OCI-LY1 (cell line): ENCODE measurements at regions not wholly inside any gene's neighbourhood (a gene's known extent, or its start where the extent isn't known, plus 50 kb on each side); places are given as distances from the start of the nearest gene placed in this dataset.

Source experiments
- H2AFZ ChIP-seq: fragments of 200-600 bp; sonication (generic), shearing (Covaris generic); 2 replicates; pipeline ENCODE4 v1.6.0; 2014; ENCODE audit warnings: antibody characterized with exemption, mild to moderate bottlenecking, low read length
- H3F3A ChIP-seq: fragments of 200-600 bp; sonication (generic), shearing (Covaris generic); 2 replicates; pipeline ENCODE4 v1.6.0; 2014; ENCODE audit warnings: mild to moderate bottlenecking, antibody characterized with exemption, low read length, moderate library complexity; ENCODE audit not compliant: insufficient read depth
- H3K27ac ChIP-seq: fragments of 200-600 bp; sonication (generic); 2 replicates; pipeline ENCODE4 v1.5.1; 2014; ENCODE audit warnings: low read length, mixed run types, mild to moderate bottlenecking, low read depth; ENCODE audit not compliant: poor library complexity, severe bottlenecking
- H3K27me3 ChIP-seq: fragments of 200-600 bp; sonication (generic); 2 replicates; pipeline ENCODE4 v1.6.0; 2014; ENCODE audit warnings: antibody characterized with exemption, mild to moderate bottlenecking, low read length, moderate library complexity; ENCODE audit not compliant: insufficient read depth
- H3K36me3 ChIP-seq: fragments of 200-600 bp; sonication (generic); 2 replicates; pipeline ENCODE4 v1.6.1; 2014; ENCODE audit warnings: mild to moderate bottlenecking, antibody characterized with exemption, low read length, moderate library complexity, mixed read lengths; ENCODE audit not compliant: insufficient read depth
- H3K4me1 ChIP-seq: fragments of 200-600 bp; sonication (generic); 2 replicates; pipeline ENCODE4 v1.5.1; 2014; ENCODE audit warnings: mild to moderate bottlenecking, low read length, moderate library complexity; ENCODE audit not compliant: insufficient read depth, severe bottlenecking
- H3K4me2 ChIP-seq: fragments of 200-600 bp; sonication (generic), shearing (Covaris generic); 2 replicates; pipeline ENCODE4 v1.6.1; 2014; ENCODE audit warnings: low read length
- H3K4me3 ChIP-seq: fragments of 200-600 bp; sonication (generic); 2 replicates; pipeline ENCODE4 v1.5.1; 2014; ENCODE audit warnings: low read length, low read depth, mild to moderate bottlenecking, mixed read lengths; ENCODE audit not compliant: poor library complexity, severe bottlenecking
- H3K79me2 ChIP-seq: fragments of 200-600 bp; shearing (Covaris generic); 2 replicates; pipeline ENCODE4 v1.6.1; 2016; ENCODE audit warnings: mixed run types, low read length, mixed read lengths; ENCODE audit not compliant: insufficient read depth
- H3K9ac ChIP-seq: fragments of 200-600 bp; sonication (generic), shearing (Covaris generic); 2 replicates; pipeline ENCODE4 v1.6.1; 2014; ENCODE audit warnings: mild to moderate bottlenecking, low read length, mixed read lengths
- H3K9me2 ChIP-seq: fragments of 200-600 bp; sonication (generic), shearing (Covaris generic); 2 replicates; pipeline ENCODE4 v1.6.1; 2014; ENCODE audit warnings: low read depth, mild to moderate bottlenecking, low read length, mixed read lengths
- H3K9me3 ChIP-seq: fragments of 200-600 bp; shearing (Covaris generic); 2 replicates; pipeline ENCODE4 v1.6.1; 2014; ENCODE audit warnings: low read length, mixed read lengths
- H4K20me1 ChIP-seq: fragments of 200-600 bp; sonication (generic), shearing (Covaris generic); 2 replicates; pipeline ENCODE4 v1.6.0; 2016; ENCODE audit warnings: mild to moderate bottlenecking, low read length; ENCODE audit not compliant: insufficient read depth
- EZH2 ChIP-seq: fragments of 200-600 bp; sonication (generic), shearing (Covaris generic); IDR thresholded peaks from 2 replicates; pipeline ENCODE4 v1.8.0; 2017; ENCODE audit warnings: borderline replicate concordance, mixed run types, mild to moderate bottlenecking, antibody characterized with exemption, low read length, moderate library complexity, mixed read lengths
- TF ChIP-seq, protein P1 (sequence below): fragments of 200-600 bp; sonication (generic), shearing (Covaris generic); IDR thresholded peaks from 2 replicates; pipeline ENCODE4 v1.5.1; 2017; ENCODE audit warnings: mild to moderate bottlenecking, antibody characterized with exemption, low read length, moderate library complexity, mixed read lengths

- Histone ChIP-seq H3K36me3 (no peaks in the 10 kb centered on the region; the same call in 1 of the 2 replicates), H3K27me3 (no peaks in the 10 kb centered on the region), H3F3A (no peaks in the 10 kb centered on the region), H3K4me3 (no peak overlapping the region), H3K4me1 (no peaks in the 10 kb centered on the region), H2AFZ (peak overlapping the region; percentile 60; the same call in 1 of the 2 replicates), H3K9ac (no peak overlapping the region), H3K9me3 (0 out of 2 replicates have a peak, but pooled peaks cover 2% of the 10 kb centered on the region), H3K79me2 (no peaks in the 10 kb centered on the region), H3K27ac (no peak overlapping the region), H3K4me2 (no peak overlapping the region), H3K9me2 (no peaks in the 10 kb centered on the region), H4K20me1 (no peaks in the 10 kb centered on the region)
- TF ChIP-seq EZH2, result no peak
Measured at GRCh38 chr7:13352677-13353076, 636.8 kb downstream of the ETV1 start.

DNA sequence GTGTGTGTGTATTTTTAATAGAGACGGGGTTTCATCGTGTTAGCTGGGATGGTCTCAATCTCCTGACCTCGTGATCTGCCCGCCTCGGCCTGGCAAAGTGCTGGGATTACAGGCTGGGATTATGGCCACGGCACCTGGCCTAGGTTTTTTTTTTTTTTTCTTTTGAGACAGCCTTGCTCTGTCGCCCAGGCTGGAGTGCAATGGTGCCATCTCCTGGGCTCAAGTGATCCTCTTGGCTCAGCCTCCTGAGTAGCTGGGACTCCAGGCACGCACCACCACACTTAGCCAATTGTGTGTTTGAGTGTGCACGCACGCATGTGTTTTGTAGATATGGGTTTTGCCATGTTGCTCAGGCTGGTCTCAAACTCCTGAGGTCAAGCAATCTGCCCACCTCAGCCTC is 629.8 kb downstream of the ETV1 start:
- H3K27me3 ChIP-seq, result no peaks in the 10 kb centered on the region
- no peak overlapping the region for H3K4me3 ChIP-seq
- no peaks in the 10 kb centered on the region for H3K4me1 ChIP-seq
- H3K4me2 ChIP-seq, result no peak overlapping the region
- peaks cover 10% of the 10 kb centered on the region; the same call in 1 of the 2 replicates for H3K9me3 ChIP-seq
- no peaks in the 10 kb centered on the region; the same call in 1 of the 2 replicates for H3K36me3 ChIP-seq
- no peak for TF ChIP-seq EZH2
- TF ChIP-seq, protein P1, sequence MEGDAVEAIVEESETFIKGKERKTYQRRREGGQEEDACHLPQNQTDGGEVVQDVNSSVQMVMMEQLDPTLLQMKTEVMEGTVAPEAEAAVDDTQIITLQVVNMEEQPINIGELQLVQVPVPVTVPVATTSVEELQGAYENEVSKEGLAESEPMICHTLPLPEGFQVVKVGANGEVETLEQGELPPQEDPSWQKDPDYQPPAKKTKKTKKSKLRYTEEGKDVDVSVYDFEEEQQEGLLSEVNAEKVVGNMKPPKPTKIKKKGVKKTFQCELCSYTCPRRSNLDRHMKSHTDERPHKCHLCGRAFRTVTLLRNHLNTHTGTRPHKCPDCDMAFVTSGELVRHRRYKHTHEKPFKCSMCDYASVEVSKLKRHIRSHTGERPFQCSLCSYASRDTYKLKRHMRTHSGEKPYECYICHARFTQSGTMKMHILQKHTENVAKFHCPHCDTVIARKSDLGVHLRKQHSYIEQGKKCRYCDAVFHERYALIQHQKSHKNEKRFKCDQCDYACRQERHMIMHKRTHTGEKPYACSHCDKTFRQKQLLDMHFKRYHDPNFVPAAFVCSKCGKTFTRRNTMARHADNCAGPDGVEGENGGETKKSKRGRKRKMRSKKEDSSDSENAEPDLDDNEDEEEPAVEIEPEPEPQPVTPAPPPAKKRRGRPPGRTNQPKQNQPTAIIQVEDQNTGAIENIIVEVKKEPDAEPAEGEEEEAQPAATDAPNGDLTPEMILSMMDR, result no peak
- no peaks in the 10 kb centered on the region for H3K9me2 ChIP-seq
- H3K27ac ChIP-seq, result no peak overlapping the region
- no peak overlapping the region for H3K9ac ChIP-seq
- H3K79me2 ChIP-seq, result no peaks in the 10 kb centered on the region
- H4K20me1 ChIP-seq, result no peaks in the 10 kb centered on the region
- H2AFZ ChIP-seq, result no peak overlapping the region; the same call in 1 of the 2 replicates
- no peaks in the 10 kb centered on the region for H3F3A ChIP-seq

DNA sequence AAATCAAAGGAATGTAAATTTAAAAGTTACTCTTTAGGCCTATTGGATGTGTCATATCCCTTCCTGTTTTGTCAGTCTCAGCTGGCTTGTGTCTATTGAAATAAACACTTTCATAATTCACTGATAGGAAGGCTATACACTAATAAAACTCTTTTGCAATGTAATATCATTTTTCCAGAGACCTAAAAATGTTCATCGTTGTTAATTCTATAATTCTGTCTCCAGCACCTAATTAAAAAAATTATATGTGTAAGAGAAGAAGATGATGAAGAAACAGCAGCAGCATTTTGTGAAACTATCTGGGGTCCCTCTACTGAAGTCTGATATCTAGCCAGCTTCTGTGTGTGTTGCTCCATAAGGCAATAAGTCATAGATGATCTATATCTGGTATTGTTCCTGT is 602.7 kb downstream of the ETV1 start:
- H3K9ac ChIP-seq, result no peak overlapping the region
- H3K27me3 ChIP-seq, result no peaks in the 10 kb centered on the region
- no peak overlapping the region for H3K27ac ChIP-seq
- H4K20me1 ChIP-seq, result no peaks in the 10 kb centered on the region
- no peaks in the 10 kb centered on the region for H3K36me3 ChIP-seq
- H3F3A ChIP-seq, result no peaks in the 10 kb centered on the region
- TF ChIP-seq EZH2, result no peak
- TF ChIP-seq, protein P1, result no peak
- H3K4me1 ChIP-seq, result no peaks in the 10 kb centered on the region
- no peak overlapping the region for H3K4me2 ChIP-seq
- H3K4me3 ChIP-seq, result no peak overlapping the region
- no peaks in the 10 kb centered on the region for H3K9me2 ChIP-seq
- H3K79me2 ChIP-seq, result no peaks in the 10 kb centered on the region
- H3K9me3 ChIP-seq, result 0 out of 2 replicates have a peak, but pooled peaks cover 2% of the 10 kb centered on the region
- peak overlapping the region; percentile 9; the same call in 1 of the 2 replicates for H2AFZ ChIP-seq

DNA sequence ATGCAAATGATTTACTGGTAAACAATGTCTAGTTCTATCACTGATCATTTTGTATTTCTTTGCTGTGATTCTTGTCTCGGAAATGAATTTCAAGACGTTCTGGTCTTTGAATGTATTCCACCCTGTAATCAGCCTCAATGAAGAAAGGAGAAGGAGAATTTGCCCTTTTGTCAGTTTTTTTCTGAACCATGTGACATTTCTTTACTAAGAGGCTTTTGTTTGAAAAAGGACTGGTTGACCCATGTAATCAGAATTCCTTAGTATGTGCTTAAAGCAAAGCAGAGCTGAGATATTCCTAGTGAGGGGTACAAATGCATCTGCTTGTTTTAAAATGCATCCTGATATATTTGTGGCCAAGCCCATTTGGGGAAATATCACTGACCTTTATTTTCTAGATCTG is 581.6 kb downstream of the ETV1 start:
- Histone ChIP-seq H3K9me3 (no peaks in the 10 kb centered on the region), H3K27me3 (no peaks in the 10 kb centered on the region), H3K9me2 (no peaks in the 10 kb centered on the region), H3K4me3 (no peak overlapping the region), H3K9ac (no peak overlapping the region), H3F3A (no peaks in the 10 kb centered on the region), H4K20me1 (no peaks in the 10 kb centered on the region), H3K79me2 (no peaks in the 10 kb centered on the region), H3K36me3 (no peaks in the 10 kb centered on the region), H2AFZ (no peak overlapping the region), H3K27ac (no peak overlapping the region), H3K4me2 (no peak overlapping the region), H3K4me1 (peaks cover 25% of the 10 kb centered on the region)
- TF ChIP-seq EZH2, result no peak
- TF ChIP-seq, protein P1, result no peak
